GM12878 (cell line): ENCODE measurements at regions not wholly inside any gene's neighbourhood (a gene's known extent, or its start where the extent isn't known, plus 50 kb on each side); places are given as distances from the start of the nearest gene placed in this dataset.

Source experiments
- ATAC-seq: fragments of 200-7000 bp; cut with Tn5 transposase; 3 replicates; pipeline ENCODE4 v1.9.1; 2020; ENCODE audit warnings: mild to moderate bottlenecking, moderate library complexity
- BruUV-seq: library from RNA; stranded (reverse); fragments of 400-500 nt; replicated peaks from 2 replicates; lab custom pipeline; 2021; lab: Mats Ljungman, UMichigan
- CTCF ChIA-PET: fragments of 300-600 bp; sonication (Branson Sonifier 250); formaldehyde crosslinking; extraction: SDS; loops from one replicate; lab custom pipeline; 2021; ENCODE audit warnings: inconsistent platforms; lab: Yijun Ruan, JAX
- POLR2A ChIA-PET: fragments of 350-600 bp; formaldehyde crosslinking; extraction: SDS; loops from one replicate; lab custom pipeline; 2021; ENCODE audit warnings: inconsistent platforms; lab: Charles Lee
- RAD21 ChIA-PET: fragments of 300-600 bp; sonication (Branson Sonifier 250); formaldehyde crosslinking; loops from one replicate; lab custom pipeline; 2023; ENCODE audit warnings: antibody characterized with exemption; ENCODE audit not compliant: unreplicated experiment; lab: Charles Lee
- SMC1A ChIA-PET: fragments of 300-600 bp; sonication (Branson Sonifier 250); formaldehyde crosslinking; loops from one replicate; lab custom pipeline; 2023; ENCODE audit not compliant: unreplicated experiment, uncharacterized antibody; lab: Charles Lee
- DNase-seq: peaks from one replicate; pipeline ENCODE4 v3.0.0-alpha.2; 2011; ENCODE audit warnings: low read depth, low spot score
- FAIRE-seq: peaks from 3 replicates; lab custom pipeline; 2011; peaks lifted over from hg19 to GRCh38; lab: Jason Lieb, UNC
- H2AFZ ChIP-seq: 2 replicates; pipeline ENCODE4 v1.6.0; 2011; ENCODE audit warnings: low read depth, low read length, control low read depth; ENCODE audit not compliant: control insufficient read depth
- H3K27ac ChIP-seq: 2 replicates; pipeline ENCODE4 v1.5.1; 2011; ENCODE audit warnings: control low read depth; ENCODE audit not compliant: control insufficient read depth, insufficient read depth
- H3K27me3 ChIP-seq, 2 experiments: replicated peaks in 1 of 2; 2 replicates each; pipeline versions ENCODE4 v1.6.0 to v1.6.1; 2011; ENCODE audit warnings: low read length in 1 of 2; ENCODE audit not compliant: control insufficient read depth in 2 of 2, insufficient read depth in 2 of 2
- H3K36me3 ChIP-seq, 2 experiments: 2 replicates each; pipeline ENCODE4 v1.5.1; 2011; ENCODE audit warnings: low read length in 1 of 2; ENCODE audit not compliant: control insufficient read depth in 2 of 2, insufficient read depth in 2 of 2
- H3K4me1 ChIP-seq: 2 replicates; pipeline ENCODE4 v1.6.1; 2011; ENCODE audit warnings: mild to moderate bottlenecking, low read length, moderate library complexity, mixed read lengths; ENCODE audit not compliant: control insufficient read depth, insufficient read depth
- H3K4me2 ChIP-seq: 2 replicates; pipeline ENCODE4 v1.6.0; 2011; ENCODE audit warnings: control low read depth; ENCODE audit not compliant: control insufficient read depth, insufficient read depth
- H3K4me3 ChIP-seq: fragments of 200-600 bp; sonication (generic); 2 replicates; pipeline ENCODE4 v1.5.1; 2016
- H3K79me2 ChIP-seq: 2 replicates; pipeline ENCODE4 v1.6.0; 2011; ENCODE audit warnings: low read length; ENCODE audit not compliant: control insufficient read depth, insufficient read depth
- H3K9ac ChIP-seq: 2 replicates; pipeline ENCODE4 v1.8.0; 2011; ENCODE audit warnings: low read length, control low read depth, mixed read lengths; ENCODE audit not compliant: control insufficient read depth, insufficient read depth
- H3K9me3 ChIP-seq: replicated peaks from 3 replicates; pipeline ENCODE4 v1.5.1; 2011; ENCODE audit warnings: mild to moderate bottlenecking, low read length; ENCODE audit not compliant: control insufficient read depth, insufficient read depth
- H4K20me1 ChIP-seq: 2 replicates; pipeline ENCODE4 v1.6.0; 2011; ENCODE audit not compliant: control insufficient read depth, insufficient read depth
- CBX3 ChIP-seq: fragments of 200-600 bp; sonication (generic); IDR thresholded peaks from 2 replicates; pipeline ENCODE4 v1.6.1; 2016; ENCODE audit warnings: low read depth, borderline replicate concordance
- CHD1 ChIP-seq: IDR thresholded peaks from 2 replicates; pipeline ENCODE4 v1.6.1; 2012; ENCODE audit warnings: low read depth, low read length, improper control_type of control experiment
- CUX1 ChIP-seq: IDR thresholded peaks from 2 replicates; pipeline ENCODE4 v1.6.1; 2012; ENCODE audit warnings: improper control_type of control experiment, low read depth, low read length; ENCODE audit not compliant: insufficient replicate concordance
- HSF1 ChIP-seq: fragments of 150-350 bp; IDR thresholded peaks from 2 replicates; pipeline ENCODE4 v1.6.1; 2014; ENCODE audit warnings: mild to moderate bottlenecking, low read depth, low read length
- IKZF2 ChIP-seq, 2 experiments: fragments of 450-650 bp; IDR thresholded peaks; 2 replicates each; pipeline ENCODE4 v1.6.1; 2017; ENCODE audit warnings: mild to moderate bottlenecking in 2 of 2, moderate library complexity in 2 of 2
- IRF5 ChIP-seq: fragments of 450-650 bp; IDR thresholded peaks from 2 replicates; pipeline ENCODE4 v1.6.1; 2017; ENCODE audit warnings: borderline replicate concordance
- MAX ChIP-seq: IDR thresholded peaks from 2 replicates; pipeline ENCODE4 v1.6.1; 2012; ENCODE audit warnings: low read depth, low read length, improper control_type of control experiment
- MTA3 ChIP-seq: IDR thresholded peaks from 2 replicates; pipeline ENCODE4 v1.6.1; 2012; ENCODE audit warnings: low read length, inconsistent platforms, borderline replicate concordance
- NFIC ChIP-seq: IDR thresholded peaks from 2 replicates; pipeline ENCODE4 v1.6.1; 2012; ENCODE audit warnings: low read depth, mild to moderate bottlenecking, inconsistent platforms, low read length, moderate library complexity
- RB1 ChIP-seq: fragments of 450-650 bp; formaldehyde crosslinking; IDR thresholded peaks from 2 replicates; pipeline ENCODE4 v1.6.1; 2017; ENCODE audit warnings: mild to moderate bottlenecking, borderline replicate concordance
- RELB ChIP-seq: fragments of 450-650 bp; IDR thresholded peaks from 2 replicates; pipeline ENCODE4 v1.6.1; 2017; ENCODE audit warnings: low read depth, mild to moderate bottlenecking, moderate library complexity
- RFX5 ChIP-seq: IDR thresholded peaks from 2 replicates; pipeline ENCODE4 v1.6.1; 2011; ENCODE audit warnings: low read depth, low read length, improper control_type of control experiment
- SMC3 ChIP-seq: IDR thresholded peaks from 2 replicates; pipeline ENCODE4 v1.6.1; 2011; ENCODE audit warnings: low read length, improper control_type of control experiment, borderline replicate concordance
- STAT3 ChIP-seq: IDR thresholded peaks from 2 replicates; pipeline ENCODE4 v1.6.1; 2011; ENCODE audit warnings: low read depth, low read length, improper control_type of control experiment
- ZNF384 ChIP-seq: IDR thresholded peaks from 2 replicates; pipeline ENCODE4 v1.6.1; 2012; ENCODE audit warnings: low read depth, mild to moderate bottlenecking, low read length, improper control_type of control experiment, borderline replicate concordance
- WGBS: methylation state at CpG from one replicate; pipeline ENCODE4 v1.1.6; 2016; ENCODE audit warnings: low lambda C conversion rate; ENCODE audit not compliant: insufficient replicate concordance, insufficient coverage; ENCODE audit errors: missing lambda C conversion rate; 5-methylcytosine and 5-hydroxymethylcytosine counted together
- in situ Hi-C: fragments of 300-500 bp; cut with MboI; formaldehyde crosslinking; loops from 9 replicates; pipeline ENCODE4 v1.14.3; 2018; ENCODE audit warnings: mixed read lengths
- intact Hi-C: fragments of 100-400 bp; cut with micrococcal nuclease; formaldehyde crosslinking; loops from one replicate; pipeline ENCODE4 v1.14.2; 2022; ENCODE audit not compliant: unreplicated experiment

- Histone ChIP-seq H3K4me2 (no peak overlapping the region), H3K27me3 (no peaks in the 10 kb centered on the region), H3K27ac (no peak overlapping the region), H3K4me1 (no peaks in the 10 kb centered on the region; the same call in 1 of the 2 replicates), H3K79me2 (no peaks in the 10 kb centered on the region), H2AFZ (no peak overlapping the region), H3K4me3 (no peak overlapping the region), H3K9me3 (no peaks in the 10 kb centered on the region), H4K20me1 (no peaks in the 10 kb centered on the region), H3K9ac (no peak overlapping the region), H3K36me3 (no peaks in the 10 kb centered on the region)
- DNase-seq (no peak), FAIRE-seq (no peak), ATAC-seq (no peak)
- ChIA-PET CTCF (no interaction called here), RAD21 (no interaction called here), SMC1A (no interaction called here), POLR2A (no interaction called here)
- in situ Hi-C loops = no loop called here
- 2% methylated on average over 5 of the region's 5 CpGs for WGBS
- intact Hi-C loops = no loop called here
- no TSS peak for BruUV-seq
- TF ChIP-seq RFX5 = no peak
- TF ChIP-seq IKZF2 (IDR thresholded peaks at IDR 0.05) = no peak
- no peak for TF ChIP-seq CUX1
- TF ChIP-seq NFIC = no peak
- no peak for TF ChIP-seq SMC3
- TF ChIP-seq RB1 = no peak
- TF ChIP-seq STAT3 = no peak
- TF ChIP-seq CHD1 = no peak
- TF ChIP-seq CBX3 = no peak
- TF ChIP-seq MTA3 = no peak
- no peak for TF ChIP-seq HSF1
- no peak for TF ChIP-seq ZNF384
- no peak for TF ChIP-seq MAX
- TF ChIP-seq IRF5 = no peak
- no peak for TF ChIP-seq RELB
These were observed 378.2 kb downstream of the OSR1 start for GRCh38 chr2:18980104-18980785.
